Upper lobe of left lung (tissue), 4 donors: ENCODE measurements at regions not wholly inside any gene's neighbourhood (a gene's known extent, or its start where the extent isn't known, plus 50 kb on each side); places are given as distances from the start of the nearest gene placed in this dataset.

Experiments used
- CTCF ChIP-seq, 6 experiments: fragments of 450-650 bp in 4 of 6; fragments of 200-600 bp in 2 of 6; sonication (generic) in 2 of 6; IDR thresholded peaks; one replicate each; pipeline ENCODE4 v1.5.1; 2016 to 2019; ENCODE audit warnings: antibody characterized with exemption in 6 of 6
- EP300 ChIP-seq, 4 donors: sonication (generic); formaldehyde crosslinking; IDR thresholded peaks; one replicate each; pipeline ENCODE4 v1.5.1; 2017; ENCODE audit warnings: antibody characterized with exemption in 4 of 4, control low read depth in 2 of 4
- POLR2A ChIP-seq, 4 donors: fragments of 450-650 bp; IDR thresholded peaks; one replicate each; pipeline ENCODE4 v1.5.1; 2016 to 2017; ENCODE audit warnings: antibody characterized with exemption in 4 of 4, mild to moderate bottlenecking in 2 of 4
- POLR2AphosphoS5 ChIP-seq, 2 donors: sonication (generic); formaldehyde crosslinking; IDR thresholded peaks; one replicate each; pipeline ENCODE4 v1.5.1; 2017; ENCODE audit warnings: antibody characterized with exemption in 2 of 2

DNA sequence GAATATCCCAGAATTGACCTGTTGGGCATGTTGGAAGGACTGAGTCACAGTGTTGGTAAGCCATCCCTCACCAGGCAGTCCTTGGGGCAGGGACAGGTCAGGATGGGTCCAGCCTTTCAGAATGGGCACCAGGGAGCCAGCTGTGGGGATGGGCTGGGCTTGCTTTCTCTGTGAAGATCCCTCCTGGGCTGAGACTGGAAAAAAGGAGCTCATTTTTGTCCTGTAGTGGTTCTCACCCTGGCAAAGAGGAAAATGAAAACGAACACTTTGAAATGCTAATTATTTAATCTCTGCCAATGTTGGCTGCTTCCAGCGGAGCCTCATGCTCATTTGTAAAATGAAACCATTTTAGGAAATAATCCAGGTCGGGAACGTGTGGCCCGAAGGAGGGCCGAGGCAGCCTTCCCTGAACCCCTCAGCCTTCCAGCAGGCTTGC, 237.5 kb upstream of the SALL1 start:
- TF ChIP-seq POLR2A (IDR thresholded peaks at IDR 0.05), result no peak
- TF ChIP-seq CTCF (IDR thresholded peaks at IDR 0.05), result no peak
- no peak for TF ChIP-seq EP300 (IDR thresholded peaks at IDR 0.05)
- no peak for TF ChIP-seq POLR2AphosphoS5 (IDR thresholded peaks at IDR 0.05)
